ENCODE measurements at regions not wholly inside any gene's neighbourhood (a gene's known extent, or its start where the extent isn't known, plus 50 kb on each side); places are given as distances from the start of the nearest gene placed in this dataset.

DNA sequence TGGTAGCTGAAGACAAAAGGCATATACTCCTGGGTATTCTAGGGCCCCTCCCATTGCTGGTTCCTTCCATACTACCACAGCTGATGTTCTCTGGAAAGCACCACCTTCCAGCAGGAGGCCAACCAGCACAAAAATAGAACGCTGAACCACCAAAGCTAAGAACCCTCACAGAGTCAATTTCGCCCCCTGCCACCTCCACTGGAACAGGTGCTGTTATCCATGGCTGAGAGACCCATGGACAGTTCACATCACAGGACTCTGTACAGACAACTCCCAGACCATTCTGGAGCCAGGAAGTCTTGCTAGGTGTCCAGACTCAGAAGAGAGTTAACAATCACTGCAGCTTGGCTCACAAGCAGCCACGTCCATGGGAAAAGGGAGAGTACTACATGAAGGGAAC lies 1851.5 kb upstream of the NUDT12 start:
- no peaks in the 10 kb centered on the region for H3F3A ChIP-seq (ENCODE audit: insufficient read depth, low read length)
- H3K4me1 ChIP-seq (ENCODE audit: insufficient read depth, low read length, severe bottlenecking): no peaks in the 10 kb centered on the region
- no peaks in the 10 kb centered on the region for H4K20me1 ChIP-seq (ENCODE audit: insufficient read depth, low read length)
- no peaks in the 10 kb centered on the region for H3K9me3 ChIP-seq (ENCODE audit: low read length)
- no peak overlapping the region for H3K9ac ChIP-seq (ENCODE audit: low read length)
- H2AFZ ChIP-seq (ENCODE audit: low read length): no peak overlapping the region
- H3K4me3 ChIP-seq (ENCODE audit: low read depth, low read length, poor library complexity, severe bottlenecking): no peak overlapping the region
- H3K4me2 ChIP-seq (ENCODE audit: low read length): no peak overlapping the region
- TF ChIP-seq, protein P1, sequence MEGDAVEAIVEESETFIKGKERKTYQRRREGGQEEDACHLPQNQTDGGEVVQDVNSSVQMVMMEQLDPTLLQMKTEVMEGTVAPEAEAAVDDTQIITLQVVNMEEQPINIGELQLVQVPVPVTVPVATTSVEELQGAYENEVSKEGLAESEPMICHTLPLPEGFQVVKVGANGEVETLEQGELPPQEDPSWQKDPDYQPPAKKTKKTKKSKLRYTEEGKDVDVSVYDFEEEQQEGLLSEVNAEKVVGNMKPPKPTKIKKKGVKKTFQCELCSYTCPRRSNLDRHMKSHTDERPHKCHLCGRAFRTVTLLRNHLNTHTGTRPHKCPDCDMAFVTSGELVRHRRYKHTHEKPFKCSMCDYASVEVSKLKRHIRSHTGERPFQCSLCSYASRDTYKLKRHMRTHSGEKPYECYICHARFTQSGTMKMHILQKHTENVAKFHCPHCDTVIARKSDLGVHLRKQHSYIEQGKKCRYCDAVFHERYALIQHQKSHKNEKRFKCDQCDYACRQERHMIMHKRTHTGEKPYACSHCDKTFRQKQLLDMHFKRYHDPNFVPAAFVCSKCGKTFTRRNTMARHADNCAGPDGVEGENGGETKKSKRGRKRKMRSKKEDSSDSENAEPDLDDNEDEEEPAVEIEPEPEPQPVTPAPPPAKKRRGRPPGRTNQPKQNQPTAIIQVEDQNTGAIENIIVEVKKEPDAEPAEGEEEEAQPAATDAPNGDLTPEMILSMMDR (IDR thresholded peaks at IDR 0.05; ENCODE audit: low read length): no peak
- no peak for TF ChIP-seq EZH2 (IDR thresholded peaks at IDR 0.05; ENCODE audit: borderline replicate concordance, low read length)
- no peaks in the 10 kb centered on the region for H3K79me2 ChIP-seq (ENCODE audit: insufficient read depth, low read length)
- H3K36me3 ChIP-seq (ENCODE audit: insufficient read depth, low read length): no peaks in the 10 kb centered on the region
- H3K9me2 ChIP-seq (ENCODE audit: low read depth, low read length): no peaks in the 10 kb centered on the region
- H3K27ac ChIP-seq (ENCODE audit: low read depth, low read length, poor library complexity, severe bottlenecking): no peak overlapping the region
- H3K27me3 ChIP-seq (ENCODE audit: insufficient read depth, low read length): no peaks in the 10 kb centered on the region

DNA sequence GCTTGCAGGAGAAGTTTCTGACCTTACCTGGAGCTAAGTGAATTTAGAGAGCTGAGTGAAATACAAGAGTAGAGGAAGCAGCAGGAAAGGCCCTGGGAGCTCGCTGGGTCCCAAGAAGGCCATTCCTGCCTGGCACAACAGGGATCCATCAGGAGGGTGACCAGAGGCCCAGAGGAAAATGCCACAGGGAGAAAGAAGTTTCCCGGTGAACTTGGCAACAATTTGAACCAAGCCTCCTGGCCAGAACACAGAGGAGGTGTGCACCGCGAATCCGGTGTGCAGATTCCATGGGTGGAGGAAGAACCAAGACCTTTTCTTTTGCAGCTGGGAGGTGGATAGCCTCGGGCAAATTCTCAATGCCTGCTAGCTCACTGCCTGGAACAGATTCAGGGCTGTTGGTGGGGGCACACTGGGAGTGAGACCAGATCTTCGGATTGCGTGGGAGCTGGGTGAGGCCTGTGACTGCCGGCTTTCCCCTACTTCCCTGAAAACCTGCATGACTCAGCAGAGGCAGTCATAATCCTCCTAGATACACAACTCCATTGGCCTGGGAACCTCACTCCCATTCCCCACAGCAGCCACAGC lies 1850.9 kb upstream of the NUDT12 start:
- Histone ChIP-seq H3K9me2 (ENCODE audit: low read depth, low read length) (no peaks in the 10 kb centered on the region), H3K4me3 (ENCODE audit: low read depth, low read length, poor library complexity, severe bottlenecking) (no peak overlapping the region), H3K79me2 (ENCODE audit: insufficient read depth, low read length) (no peaks in the 10 kb centered on the region), H4K20me1 (ENCODE audit: insufficient read depth, low read length) (no peaks in the 10 kb centered on the region), H3K9me3 (ENCODE audit: low read length) (no peaks in the 10 kb centered on the region), H3K27ac (ENCODE audit: low read depth, low read length, poor library complexity, severe bottlenecking) (no peak overlapping the region), H3K27me3 (ENCODE audit: insufficient read depth, low read length) (no peaks in the 10 kb centered on the region), H3K9ac (ENCODE audit: low read length) (no peak overlapping the region), H3K4me1 (ENCODE audit: insufficient read depth, low read length, severe bottlenecking) (no peaks in the 10 kb centered on the region), H3K4me2 (ENCODE audit: low read length) (no peak overlapping the region), H3F3A (ENCODE audit: insufficient read depth, low read length) (no peaks in the 10 kb centered on the region), H2AFZ (ENCODE audit: low read length) (no peak overlapping the region), H3K36me3 (ENCODE audit: insufficient read depth, low read length) (no peaks in the 10 kb centered on the region)
- no peak for TF ChIP-seq EZH2 (IDR thresholded peaks at IDR 0.05; ENCODE audit: borderline replicate concordance, low read length)
- TF ChIP-seq, protein P1 (IDR thresholded peaks at IDR 0.05; ENCODE audit: low read length): no peak

DNA sequence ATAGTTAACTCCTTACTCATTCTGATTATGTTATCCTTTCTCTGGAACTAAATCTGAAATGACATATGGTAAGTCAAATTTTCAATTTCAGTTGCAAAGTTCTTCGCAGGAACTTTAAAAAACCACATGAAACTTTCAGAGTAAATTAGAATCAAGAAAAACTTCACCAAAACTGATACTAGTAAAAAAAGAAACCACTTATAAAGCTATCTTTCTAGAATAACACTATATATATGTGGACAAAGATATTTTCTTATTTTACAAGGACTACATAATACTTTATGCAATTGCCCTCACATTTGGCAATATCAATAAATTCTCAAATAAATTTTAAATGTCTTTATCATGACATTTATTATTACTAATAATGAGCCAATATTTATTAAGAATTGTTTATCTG lies 1847.1 kb upstream of the NUDT12 start:
- Histone ChIP-seq H3K79me2 (ENCODE audit: insufficient read depth, low read length) (no peaks in the 10 kb centered on the region), H4K20me1 (ENCODE audit: insufficient read depth, low read length) (no peaks in the 10 kb centered on the region), H3K36me3 (ENCODE audit: insufficient read depth, low read length) (no peaks in the 10 kb centered on the region), H3K4me1 (ENCODE audit: insufficient read depth, low read length, severe bottlenecking) (no peaks in the 10 kb centered on the region), H3K9me2 (ENCODE audit: low read depth, low read length) (no peaks in the 10 kb centered on the region; the same call in 1 of the 2 replicates), H3K4me3 (ENCODE audit: low read depth, low read length, poor library complexity, severe bottlenecking) (no peak overlapping the region), H3K27me3 (ENCODE audit: insufficient read depth, low read length) (no peaks in the 10 kb centered on the region), H3K4me2 (ENCODE audit: low read length) (no peak overlapping the region), H3F3A (ENCODE audit: insufficient read depth, low read length) (no peaks in the 10 kb centered on the region), H3K9ac (ENCODE audit: low read length) (no peak overlapping the region), H2AFZ (ENCODE audit: low read length) (no peak overlapping the region), H3K27ac (ENCODE audit: low read depth, low read length, poor library complexity, severe bottlenecking) (no peak overlapping the region), H3K9me3 (ENCODE audit: low read length) (no peaks in the 10 kb centered on the region)
- TF ChIP-seq, protein P1 (IDR thresholded peaks at IDR 0.05; ENCODE audit: low read length): no peak
- TF ChIP-seq EZH2 (IDR thresholded peaks at IDR 0.05; ENCODE audit: borderline replicate concordance, low read length): no peak
